K562 (cell line): ENCODE measurements at regions not wholly inside any gene's neighbourhood (a gene's known extent, or its start where the extent isn't known, plus 50 kb on each side); places are given as distances from the start of the nearest gene placed in this dataset.

Source experiments
- ATAC-seq: fragments of 200-7000 bp; cut with Tn5 transposase; 3 replicates; pipeline ENCODE4 v1.9.1; 2020; ENCODE audit warnings: moderate library complexity
- BruUV-seq: library from RNA; stranded (reverse); fragments of 400-500 nt; replicated peaks from 2 replicates; lab custom pipeline; 2021; lab: Mats Ljungman, UMichigan
- CTCF ChIA-PET: fragments of 300-600 bp; formaldehyde crosslinking; extraction: SDS; loops from one replicate; lab custom pipeline; 2021; ENCODE audit warnings: low intra/inter-chr PET ratio; lab: Yijun Ruan, JAX
- POLR2A ChIA-PET: fragments of 300-600, 350-650 bp; sonication (Branson Sonifier 250); formaldehyde crosslinking; extraction: SDS; loops from one replicate; lab custom pipeline; 2021; ENCODE audit warnings: antibody characterized with exemption, inconsistent platforms; lab: Yijun Ruan, JAX
- DNase-seq, 4 experiments: peaks; one replicate each; pipeline versions ENCODE4 v3.0.0 to v3.0.0-alpha.2; 2011 to 2018; ENCODE audit warnings: low spot score in 3 of 4, mixed read lengths in 3 of 4; ENCODE audit errors: extremely low read depth in 1 of 4
- FAIRE-seq: peaks from 2 replicates; lab custom pipeline; 2011; peaks lifted over from hg19 to GRCh38; lab: Jason Lieb, UNC
- H2AFZ ChIP-seq: 2 replicates; pipeline ENCODE4 v1.6.0; 2011; ENCODE audit warnings: low read depth, low read length, control low read depth, inconsistent platforms
- H3K27ac ChIP-seq: fragments of 200-600 bp; 3 replicates; pipeline ENCODE4 v1.8.0; 2011; ENCODE audit warnings: low read depth, mild to moderate bottlenecking, control low read depth, inconsistent platforms, low read length, moderate library complexity, mixed read lengths; ENCODE audit errors: extremely low read depth
- H3K27me3 ChIP-seq, 2 experiments: fragments of 300-600 bp in 1 of 2; 2 replicates in 1 of 2; 3 replicates in 1 of 2; pipeline versions ENCODE4 v1.6.0 to v1.8.0; 2011; ENCODE audit warnings: inconsistent platforms in 2 of 2, low read length in 2 of 2, mild to moderate bottlenecking in 1 of 2, mixed read lengths in 1 of 2, moderate library complexity in 1 of 2; ENCODE audit not compliant: control insufficient read depth in 2 of 2, insufficient read depth in 2 of 2
- H3K36me3 ChIP-seq: fragments of 300-600 bp; 3 replicates; pipeline ENCODE4 v1.8.0; 2011; ENCODE audit warnings: mild to moderate bottlenecking, low read length, inconsistent platforms; ENCODE audit not compliant: control insufficient read depth, insufficient read depth
- H3K4me1 ChIP-seq, 2 experiments: fragments of 200-600 bp in 1 of 2; replicated peaks in 1 of 2; 2 replicates in 1 of 2; 3 replicates in 1 of 2; pipeline versions ENCODE4 v1.5.1 to v1.8.0; 2011; ENCODE audit warnings: inconsistent platforms in 2 of 2, low read length in 2 of 2, mild to moderate bottlenecking in 1 of 2, mixed read lengths in 1 of 2, moderate library complexity in 1 of 2; ENCODE audit not compliant: control insufficient read depth in 2 of 2, insufficient read depth in 2 of 2
- H3K4me2 ChIP-seq: 2 replicates; pipeline ENCODE4 v1.6.1; 2011; ENCODE audit warnings: low read length, control low read depth, inconsistent platforms, mixed read lengths; ENCODE audit not compliant: insufficient read depth
- H3K4me3 ChIP-seq: fragments of 200-600 bp; sonication (generic), shearing (Covaris generic); 2 replicates; pipeline ENCODE4 v1.5.1; 2016; ENCODE audit warnings: control low read depth, inconsistent platforms
- H3K79me2 ChIP-seq: fragments of 200-600 bp; 3 replicates; pipeline ENCODE4 v1.8.0; 2011; ENCODE audit warnings: low read length, inconsistent platforms; ENCODE audit not compliant: control insufficient read depth, insufficient read depth
- H3K9ac ChIP-seq, 2 experiments: 2 replicates each; pipeline versions ENCODE4 v1.6.0 to v1.6.1; 2011; ENCODE audit warnings: low read depth in 2 of 2, low read length in 2 of 2, control low read depth in 1 of 2, inconsistent platforms in 1 of 2, mild to moderate bottlenecking in 1 of 2, mixed read lengths in 1 of 2; ENCODE audit not compliant: insufficient read depth in 1 of 2
- H3K9me1 ChIP-seq: one replicate; pipeline ENCODE4 v1.6.0; 2011; ENCODE audit warnings: inconsistent platforms, mild to moderate bottlenecking, low read length, moderate library complexity; ENCODE audit not compliant: control insufficient read depth, insufficient read depth
- H3K9me3 ChIP-seq: replicated peaks from 2 replicates; pipeline ENCODE4 v1.5.1; 2011; ENCODE audit warnings: low read depth, low read length, inconsistent platforms; ENCODE audit not compliant: control insufficient read depth, insufficient read depth
- H4K20me1 ChIP-seq: replicated peaks from 2 replicates; pipeline ENCODE4 v1.6.1; 2011; ENCODE audit warnings: low read length, inconsistent platforms, mixed read lengths; ENCODE audit not compliant: control insufficient read depth, insufficient read depth
- ARID2 ChIP-seq: fragments of 450-650 bp; IDR thresholded peaks from 2 replicates; pipeline ENCODE4 v1.6.1; 2017; ENCODE audit warnings: antibody characterized with exemption, mild to moderate bottlenecking
- HDAC2 ChIP-seq: fragments of 450-650 bp; IDR thresholded peaks from 2 replicates; pipeline ENCODE4 v1.6.1; 2016; ENCODE audit warnings: mild to moderate bottlenecking
- HLTF ChIP-seq: fragments of 450-650 bp; IDR thresholded peaks from 2 replicates; pipeline ENCODE4 v1.6.1; 2016
- PTTG1 ChIP-seq: fragments of 450-650 bp; IDR thresholded peaks from 2 replicates; pipeline ENCODE4 v1.6.1; 2016; ENCODE audit warnings: low read depth, mild to moderate bottlenecking, missing genetic modification characterization, missing compliant biosample characterization
- SIN3B ChIP-seq: fragments of 450-650 bp; IDR thresholded peaks from 2 replicates; pipeline ENCODE4 v1.6.1; 2017; ENCODE audit warnings: low read depth, mild to moderate bottlenecking, moderate library complexity
- ZNF431 ChIP-seq: sonication (generic); formaldehyde crosslinking; IDR thresholded peaks from 2 replicates; pipeline ENCODE4 v1.8.0; 2022; ENCODE audit warnings: mild to moderate bottlenecking, missing genetic modification reagents
- WGBS: fragments of 100-300 bp; shearing (Covaris generic); methylation state at CpG from one replicate; pipeline ENCODE4 v1.1.6; 2016; ENCODE audit warnings: low coverage, mixed read lengths; ENCODE audit not compliant: insufficient coverage; ENCODE audit errors: missing lambda C conversion rate; 5-methylcytosine and 5-hydroxymethylcytosine counted together
- in situ Hi-C: fragments of 300-500 bp; cut with MboI; formaldehyde crosslinking; loops from 4 replicates; pipeline ENCODE4 v1.15.0; 2018; ENCODE audit warnings: inconsistent platforms, mixed read lengths
- intact Hi-C: fragments of 100-400 bp; cut with micrococcal nuclease; formaldehyde crosslinking; loops from 2 replicates; pipeline ENCODE4 v1.14.2; 2022
- TF ChIP-seq, protein P1 (sequence below): sonication (generic); formaldehyde crosslinking; IDR thresholded peaks from 2 replicates; pipeline ENCODE4 v1.9.0; 2022; ENCODE audit warnings: mild to moderate bottlenecking, missing genetic modification reagents
- TF ChIP-seq, protein P2 (sequence below): sonication (generic); formaldehyde crosslinking; IDR thresholded peaks from 2 replicates; pipeline ENCODE4 v1.8.0; 2022; ENCODE audit warnings: mild to moderate bottlenecking, missing genetic modification reagents

DNA sequence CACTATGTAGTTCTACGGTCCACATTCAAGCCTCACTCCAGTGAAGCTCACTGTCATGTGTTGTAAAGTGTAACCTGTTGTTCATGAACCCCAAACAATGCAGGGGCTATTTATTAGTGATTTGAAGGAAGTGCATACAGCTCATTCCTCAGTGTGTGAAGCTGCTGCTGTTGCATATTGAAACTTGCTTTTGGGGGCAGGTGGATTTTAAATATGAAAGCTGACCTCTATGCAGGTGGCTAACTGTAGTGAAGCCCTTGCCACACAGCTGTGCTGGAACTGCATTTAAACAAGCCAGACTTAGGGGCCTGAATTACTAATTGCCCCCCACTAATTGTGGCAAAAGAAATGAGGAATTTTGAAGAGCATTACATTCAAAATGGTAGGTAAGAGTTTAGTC is 226.3 kb downstream of the ATP23 start:
- Histone ChIP-seq H3K9me1 (no peaks in the 10 kb centered on the region), H4K20me1 (no peaks in the 10 kb centered on the region), H3K9me3 (no peaks in the 10 kb centered on the region), H3K4me2 (no peak overlapping the region), H3K27ac (no peak overlapping the region), H3K79me2 (no peaks in the 10 kb centered on the region), H3K9ac (no peak overlapping the region), H3K36me3 (no peaks in the 10 kb centered on the region), H2AFZ (no peak overlapping the region), H3K4me3 (no peak overlapping the region), H3K4me1 (no peaks in the 10 kb centered on the region; a peak in 1 of 5 replicates), H3K27me3 (no peaks in the 10 kb centered on the region)
- DNase-seq: no peak
- ATAC-seq: no peak
- no peak for TF ChIP-seq HLTF
- BruUV-seq: no TSS peak
- intact Hi-C loops: no loop called here
- in situ Hi-C loops: no loop called here
- CTCF ChIA-PET: no interaction called here
- POLR2A ChIA-PET: no interaction called here
- FAIRE-seq: no peak
- WGBS: 14% methylated on average over 1 of the region's 1 CpG

DNA sequence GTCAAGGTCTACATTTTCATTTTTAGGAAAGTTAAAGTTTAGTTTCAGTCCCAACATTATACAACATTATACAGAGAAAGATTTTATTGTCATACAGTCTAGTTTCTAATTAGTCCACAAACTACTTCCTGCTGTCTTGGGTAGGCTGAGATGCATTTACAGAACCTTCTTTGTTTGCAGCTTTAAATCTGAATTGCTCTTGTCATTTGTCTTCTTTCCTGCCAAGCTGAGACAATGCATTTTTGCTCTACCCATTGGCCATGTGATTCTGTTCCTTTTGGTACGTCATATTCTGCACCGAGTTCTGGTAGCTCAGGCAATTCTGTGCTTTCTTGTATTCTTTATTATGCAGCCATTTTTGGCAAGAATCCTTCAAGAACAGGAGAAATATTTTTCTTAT is 228.5 kb downstream of the ATP23 start:
- no peaks in the 10 kb centered on the region for H3K36me3 ChIP-seq
- intact Hi-C loops: no loop called here
- ATAC-seq (no peak), DNase-seq (no peak), FAIRE-seq (no peak)
- 0% methylated on average over 2 of the region's 2 CpGs for WGBS
- no peaks in the 10 kb centered on the region for H3K79me2 ChIP-seq
- in situ Hi-C loops: no loop called here
- H3K9me3 ChIP-seq: no peaks in the 10 kb centered on the region
- H3K9me1 ChIP-seq: no peaks in the 10 kb centered on the region
- no peak overlapping the region for H3K9ac ChIP-seq
- no peak overlapping the region for H2AFZ ChIP-seq
- H3K4me1 ChIP-seq: no peaks in the 10 kb centered on the region; a peak in 1 of 5 replicates
- H4K20me1 ChIP-seq: no peaks in the 10 kb centered on the region
- peaks cover 0 to 4% of the 10 kb centered on the region in 2 experiments; a peak in 1 of 5 replicates for H3K27me3 ChIP-seq
- no peak overlapping the region for H3K4me3 ChIP-seq
- ChIA-PET CTCF (no interaction called here), POLR2A (interaction anchor here (1.1 kb wide), 1 partner anchor 11 kb away, joined by 3 read pairs; no protein-coding TSS in a partner anchor)
- BruUV-seq: no TSS peak
- no peak overlapping the region for H3K27ac ChIP-seq
- TF ChIP-seq PTTG1 (tag): no peak
- TF ChIP-seq SIN3B: no peak
- no peak for TF ChIP-seq ARID2
- TF ChIP-seq, protein P1, sequence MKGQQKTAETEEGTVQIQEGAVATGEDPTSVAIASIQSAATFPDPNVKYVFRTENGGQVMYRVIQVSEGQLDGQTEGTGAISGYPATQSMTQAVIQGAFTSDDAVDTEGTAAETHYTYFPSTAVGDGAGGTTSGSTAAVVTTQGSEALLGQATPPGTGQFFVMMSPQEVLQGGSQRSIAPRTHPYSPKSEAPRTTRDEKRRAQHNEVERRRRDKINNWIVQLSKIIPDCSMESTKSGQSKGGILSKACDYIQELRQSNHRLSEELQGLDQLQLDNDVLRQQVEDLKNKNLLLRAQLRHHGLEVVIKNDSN (CRISPR knock-in tag): no peak
- TF ChIP-seq HDAC2: no peak
- no peak for TF ChIP-seq ZNF431 (CRISPR knock-in tag)
- TF ChIP-seq, protein P2, sequence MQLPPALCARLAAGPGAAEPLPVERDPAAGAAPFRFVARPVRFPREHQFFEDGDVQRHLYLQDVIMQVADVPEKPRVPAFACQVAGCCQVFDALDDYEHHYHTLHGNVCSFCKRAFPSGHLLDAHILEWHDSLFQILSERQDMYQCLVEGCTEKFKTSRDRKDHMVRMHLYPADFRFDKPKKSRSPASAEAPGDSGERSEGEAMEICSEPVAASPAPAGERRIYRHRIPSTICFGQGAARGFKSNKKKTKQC (CRISPR knock-in tag): no peak
- H3K4me2 ChIP-seq: no peak overlapping the region
